ENCODE measurements at regions not wholly inside any gene's neighbourhood (a gene's known extent, or its start where the extent isn't known, plus 50 kb on each side); places are given as distances from the start of the nearest gene placed in this dataset.

- Histone ChIP-seq H3K9me3 (no peaks in the 10 kb centered on the region), H3K27me3 (no peaks in the 10 kb centered on the region), H3K4me3 (no peak overlapping the region), H3K27ac (no peak overlapping the region), H3K4me1 (peaks cover 0 to 17% (median 0%) of the 10 kb centered on the region in 12 donors), H3K36me3 (no peaks in the 10 kb centered on the region)
- ATAC-seq, result no peak
- TF ChIP-seq CTCF (IDR thresholded peaks at IDR 0.05) (no peak), POLR2A (IDR thresholded peaks at IDR 0.05) (no peak)
- 49 to 55% methylated on average over 5 of the region's 5 CpGs; no CpG with 5 or more reads in 2 of the 4 donors for WGBS, 4 donors
- intact Hi-C loops (cut with DNase I), result loop anchor here in 1 of 10 donors (10.0 kb wide), 1 partner anchor 59 kb away; no protein-coding TSS in a partner anchor
- DNase-seq, result no peak
Observed at GRCh38 chrY:19053806-19054205, 280.3 kb upstream of the HSFY2 start.

- H3K36me3 ChIP-seq, result no peaks in the 10 kb centered on the region
- H3K9me3 ChIP-seq, result no peaks in the 10 kb centered on the region
- WGBS, 4 donors, result 94% methylated on average over 4 of the region's 4 CpGs; no CpG with 5 or more reads in 2 of the 4 donors
- no peaks in the 10 kb centered on the region for H3K27me3 ChIP-seq
- ATAC-seq (no peak), DNase-seq (no peak)
- no peak for TF ChIP-seq POLR2A (IDR thresholded peaks at IDR 0.05)
- TF ChIP-seq CTCF (IDR thresholded peaks at IDR 0.05), result no peak
- H3K4me3 ChIP-seq, result no peak overlapping the region
- intact Hi-C loops (cut with DNase I), result loop anchor here in 1 of 10 donors (10.0 kb wide), 1 partner anchor 56 kb away; no protein-coding TSS in a partner anchor
- H3K27ac ChIP-seq, result no peak overlapping the region
- H3K4me1 ChIP-seq, result peaks cover 0 to 16% (median 0%) of the 10 kb centered on the region in 12 donors
Observed at GRCh38 chrY:19051021-19051420, 277.5 kb upstream of the HSFY2 start.

- Histone ChIP-seq H3K36me3 (no peaks in the 10 kb centered on the region), H3K4me1 (no peaks in the 10 kb centered on the region), H3K27ac (no peak overlapping the region), H3K27me3 (no peaks in the 10 kb centered on the region), H3K4me3 (no peak overlapping the region), H3K9me3 (no peaks in the 10 kb centered on the region)
- DNase-seq (no peak), ATAC-seq (no peak)
- intact Hi-C loops (cut with DNase I), result no loop called here
- no peak for TF ChIP-seq CTCF (IDR thresholded peaks at IDR 0.05)
- 91% methylated on average over 26 of the region's 26 CpGs; no CpG with 5 or more reads in 2 of the 4 donors for WGBS, 4 donors
Observed at GRCh38 chrY:19042984-19043442, 269.5 kb upstream of the HSFY2 start.

GRCh38 chrY:19042306-19042958 is 268.9 kb upstream of the HSFY2 start:
- Histone ChIP-seq H3K4me1 (no peaks in the 10 kb centered on the region), H3K4me3 (no peak overlapping the region), H3K36me3 (no peaks in the 10 kb centered on the region), H3K9me3 (no peaks in the 10 kb centered on the region), H3K27me3 (no peaks in the 10 kb centered on the region), H3K27ac (no peak overlapping the region)
- intact Hi-C loops (cut with DNase I), result no loop called here
- WGBS, 4 donors, result 81 to 85% methylated on average over 12 of the region's 12 CpGs; no CpG with 5 or more reads in 2 of the 4 donors
- TF ChIP-seq CTCF (IDR thresholded peaks at IDR 0.05), result no peak
- no peak for TF ChIP-seq POLR2A (IDR thresholded peaks at IDR 0.05)
- ATAC-seq (no peak), DNase-seq (no peak)
